GM23338 (cell line): ENCODE measurements at regions not wholly inside any gene's neighbourhood (a gene's known extent, or its start where the extent isn't known, plus 50 kb on each side); places are given as distances from the start of the nearest gene placed in this dataset.

Experiments used
- ATAC-seq: fragments of 200-7000 bp; cut with Tn5 transposase; 3 replicates; pipeline ENCODE4 v1.9.1; 2020
- DNase-seq: peaks from one replicate; pipeline ENCODE4 v3.0.0-alpha.2; 2015; ENCODE audit warnings: low spot score
- H2AFZ ChIP-seq: fragments of 200-600 bp; sonication (generic); 2 replicates; pipeline ENCODE4 v1.8.0; 2016; ENCODE audit warnings: antibody characterized with exemption, mild to moderate bottlenecking, moderate library complexity
- H3F3A ChIP-seq: fragments of 200-600 bp; sonication (generic); replicated peaks from 2 replicates; pipeline ENCODE4 v1.8.0; 2017; ENCODE audit warnings: antibody characterized with exemption, mixed run types, low read depth
- H3K27ac ChIP-seq: fragments of 200-600 bp; sonication (generic); 2 replicates; pipeline ENCODE4 v1.6.1; 2016; ENCODE audit warnings: low read depth
- H3K27me3 ChIP-seq: fragments of 200-600 bp; sonication (generic); 2 replicates; pipeline ENCODE4 v1.8.0; 2016; ENCODE audit warnings: mild to moderate bottlenecking, mixed run types, moderate library complexity; ENCODE audit not compliant: insufficient read depth
- H3K36me3 ChIP-seq: fragments of 200-600 bp; sonication (generic); 2 replicates; pipeline ENCODE4 v1.8.0; 2016; ENCODE audit warnings: mild to moderate bottlenecking; ENCODE audit not compliant: insufficient read depth
- H3K4me1 ChIP-seq: fragments of 200-600 bp; sonication (generic); 2 replicates; pipeline ENCODE4 v1.8.0; 2016; ENCODE audit warnings: mild to moderate bottlenecking, moderate library complexity; ENCODE audit not compliant: insufficient read depth
- H3K4me2 ChIP-seq: fragments of 200-600 bp; sonication (generic); 2 replicates; pipeline ENCODE4 v1.7.1; 2017; ENCODE audit warnings: mixed run types
- H3K4me3 ChIP-seq: fragments of 200-600 bp; sonication (generic); 2 replicates; pipeline ENCODE4 v1.6.1; 2016; ENCODE audit warnings: mixed run types
- H3K79me2 ChIP-seq: fragments of 200-600 bp; sonication (generic); replicated peaks from 2 replicates; pipeline ENCODE4 v1.8.0; 2017; ENCODE audit warnings: mild to moderate bottlenecking; ENCODE audit not compliant: insufficient read depth
- H3K9me2 ChIP-seq: fragments of 200-600 bp; sonication (generic); 2 replicates; pipeline ENCODE4 v1.8.0; 2017; ENCODE audit not compliant: insufficient read depth
- H4K20me1 ChIP-seq: fragments of 200-600 bp; sonication (generic); replicated peaks from 2 replicates; pipeline ENCODE4 v1.8.0; 2017; ENCODE audit warnings: mild to moderate bottlenecking; ENCODE audit not compliant: insufficient read depth
- H3K27ac Mint-ChIP-seq: 2 replicates; pipeline ENCODE4 v1.8.0; 2020; ENCODE audit warnings: inconsistent platforms, mild to moderate bottlenecking, moderate library complexity, mixed read lengths
- H3K27me3 Mint-ChIP-seq: 3 replicates; pipeline ENCODE4 v1.8.0; 2022; ENCODE audit warnings: low read depth, mild to moderate bottlenecking, moderate library complexity, mixed read lengths, inconsistent platforms; ENCODE audit not compliant: insufficient read depth, poor library complexity
- H3K36me3 Mint-ChIP-seq: 3 replicates; pipeline ENCODE4 v1.8.0; 2021; ENCODE audit warnings: low read depth, mild to moderate bottlenecking, inconsistent platforms, moderate library complexity, mixed read lengths
- H3K4me1 Mint-ChIP-seq: 3 replicates; pipeline ENCODE4 v1.8.0; 2020; ENCODE audit warnings: mild to moderate bottlenecking, inconsistent platforms, mixed read lengths
- H3K4me3 Mint-ChIP-seq: 3 replicates; pipeline ENCODE4 v1.8.0; 2021; ENCODE audit warnings: moderate library complexity, mild to moderate bottlenecking, inconsistent platforms, mixed read lengths
- H3K9me3 Mint-ChIP-seq: 3 replicates; pipeline ENCODE4 v1.8.0; 2020; ENCODE audit warnings: moderate library complexity, mild to moderate bottlenecking, inconsistent platforms, mixed read lengths
- CTCF ChIP-seq, 2 experiments: fragments of 200-600 bp in 1 of 2; sonication (generic) in 1 of 2; conservative IDR thresholded peaks; 2 replicates each; pipeline versions ENCODE4 v1.5.1 to v1.6.1; 2016 to 2017; ENCODE audit warnings: antibody characterized with exemption in 2 of 2, low read depth in 2 of 2, mild to moderate bottlenecking in 2 of 2, moderate library complexity in 1 of 2
- ETS1 ChIP-seq: IDR thresholded peaks from 2 replicates; pipeline ENCODE4 v1.6.1; 2016; ENCODE audit warnings: antibody characterized with exemption
- EZH2 ChIP-seq: fragments of 200-600 bp; sonication (generic); IDR thresholded peaks from one replicate; pipeline ENCODE4 v1.8.0; 2017; ENCODE audit warnings: antibody characterized with exemption, mild to moderate bottlenecking, low read depth; ENCODE audit not compliant: unreplicated experiment
- EZH2phosphoT487 ChIP-seq: fragments of 200-600 bp; sonication (generic); IDR thresholded peaks from one replicate; pipeline ENCODE4 v1.8.1; 2018; ENCODE audit warnings: antibody characterized with exemption; ENCODE audit not compliant: unreplicated experiment
- JUNB ChIP-seq: IDR thresholded peaks from one replicate; pipeline ENCODE4 v1.6.1; 2016; ENCODE audit warnings: antibody characterized with exemption; ENCODE audit not compliant: unreplicated experiment
- NANOG ChIP-seq: IDR thresholded peaks from 2 replicates; pipeline ENCODE4 v1.6.1; 2016; ENCODE audit warnings: antibody characterized with exemption, borderline replicate concordance
- POLR2AphosphoS5 ChIP-seq: IDR thresholded peaks from 2 replicates; pipeline ENCODE4 v1.6.1; 2016; ENCODE audit warnings: antibody characterized with exemption, low read depth
- STAT1 ChIP-seq: IDR thresholded peaks from one replicate; pipeline ENCODE4 v1.6.1; 2016; ENCODE audit warnings: antibody characterized with exemption; ENCODE audit not compliant: unreplicated experiment
- ZNF114 ChIP-seq: fragments of 250-450 bp; sonication (Bioruptor Pico); IDR thresholded peaks from 2 replicates; pipeline ENCODE4 v1.5.0; 2020; ENCODE audit warnings: mild to moderate bottlenecking, moderate library complexity
- ZNF331 ChIP-seq: fragments of 250-450 bp; sonication (Bioruptor Pico); IDR thresholded peaks from 2 replicates; pipeline ENCODE4 v1.5.0; 2020; ENCODE audit warnings: low read depth, mild to moderate bottlenecking, moderate library complexity

- H3K36me3 Mint-ChIP-seq: peaks cover 4% of the 10 kb centered on the region; the same call in 1 of the 3 replicates
- no peak overlapping the region for H3K4me3 Mint-ChIP-seq
- H3K9me3 Mint-ChIP-seq: peaks cover 8% of the 10 kb centered on the region; the same call in 1 of the 3 replicates
- Histone ChIP-seq H3K9me2 (0 out of 2 replicates have a peak, but pooled peaks cover 6% of the 10 kb centered on the region), H3K79me2 (no peaks in the 10 kb centered on the region), H2AFZ (no peak overlapping the region), H3K4me3 (no peak overlapping the region), H3K27ac (no peak overlapping the region), H3F3A (no peaks in the 10 kb centered on the region), H3K4me1 (no peaks in the 10 kb centered on the region), H4K20me1 (no peaks in the 10 kb centered on the region), H3K27me3 (no peaks in the 10 kb centered on the region), H3K4me2 (no peak overlapping the region), H3K36me3 (no peaks in the 10 kb centered on the region)
- peaks cover 5% of the 10 kb centered on the region; the same call in 1 of the 3 replicates for H3K4me1 Mint-ChIP-seq
- DNase-seq (no peak), ATAC-seq (no peak)
- H3K27ac Mint-ChIP-seq: no peak overlapping the region
- peaks cover 2% of the 10 kb centered on the region for H3K27me3 Mint-ChIP-seq
- TF ChIP-seq ZNF114 (CRISPR knock-in tag) (no peak), JUNB (no peak), ETS1 (no peak), NANOG (no peak), ZNF331 (CRISPR knock-in tag) (no peak), STAT1 (no peak), POLR2AphosphoS5 (no peak)
Measured at GRCh38 chr2:128477026-128477820, 158.6 kb upstream of the HS6ST1 start.

GRCh38 chr2:128477891-128478290, 159.2 kb upstream of the HS6ST1 start:
- ATAC-seq (no peak), DNase-seq (no peak)
- peaks cover 2% of the 10 kb centered on the region for H3K27me3 Mint-ChIP-seq
- Histone ChIP-seq H3K36me3 (no peaks in the 10 kb centered on the region), H3K4me2 (no peak overlapping the region), H2AFZ (no peak overlapping the region), H4K20me1 (no peaks in the 10 kb centered on the region), H3K27me3 (no peaks in the 10 kb centered on the region), H3F3A (no peaks in the 10 kb centered on the region), H3K4me3 (no peak overlapping the region), H3K4me1 (no peaks in the 10 kb centered on the region), H3K9me2 (0 out of 2 replicates have a peak, but pooled peaks cover 6% of the 10 kb centered on the region), H3K27ac (no peak overlapping the region), H3K79me2 (no peaks in the 10 kb centered on the region)
- no peak overlapping the region for H3K27ac Mint-ChIP-seq
- no peak overlapping the region for H3K4me3 Mint-ChIP-seq
- TF ChIP-seq POLR2AphosphoS5 (no peak), ETS1 (no peak), NANOG (no peak), EZH2 (no peak), ZNF331 (CRISPR knock-in tag) (no peak), CTCF (conservative IDR thresholded peaks at IDR 0.05; ENCODE audit: low read depth in 2 of 2) (no peak), EZH2phosphoT487 (no peak)
- 0 out of 3 replicates have a peak, but pooled peaks cover 3% of the 10 kb centered on the region for H3K9me3 Mint-ChIP-seq
- H3K36me3 Mint-ChIP-seq: no peaks in the 10 kb centered on the region
- H3K4me1 Mint-ChIP-seq: peaks cover 5% of the 10 kb centered on the region; the same call in 1 of the 3 replicates
